ENCODE measurements at regions not wholly inside any gene's neighbourhood (a gene's known extent, or its start where the extent isn't known, plus 50 kb on each side); places are given as distances from the start of the nearest gene placed in this dataset.
"Not testable (repeated sequence)": the region's sequence is repeated elsewhere in the genome, so short reads cannot be mapped to it uniquely, and the experiment has no call there.

- no peaks in the 10 kb centered on the region for H3K79me2 ChIP-seq (ENCODE audit: insufficient read depth, low read depth, low read length)
- no peaks in the 10 kb centered on the region for H3K9me3 ChIP-seq (ENCODE audit: low read length)
- ChIA-PET POLR2A (interaction anchor here (0.5 to 1.5 kb wide), 2 partner anchors 20 to 58 kb away, joined by 3 to 6 read pairs; no protein-coding TSS in a partner anchor), CTCF (ENCODE audit: unreplicated experiment) (no interaction called here)
- no peaks in the 10 kb centered on the region for H4K20me1 ChIP-seq (ENCODE audit: insufficient read depth, low read length)
- H3K4me1 ChIP-seq (ENCODE audit: insufficient read depth, low read length, poor library complexity, severe bottlenecking): no peaks in the 10 kb centered on the region
- intact Hi-C loops (cut with micrococcal nuclease; ENCODE audit: unreplicated experiment): no loop called here
- H3K4me2 ChIP-seq (ENCODE audit: low read length): no peak overlapping the region
- BruUV-seq (replicated peaks): no TSS peak
- no peak overlapping the region for H3K27ac ChIP-seq (ENCODE audit: low read depth, low read length, poor library complexity, severe bottlenecking)
- no peak overlapping the region for H3K4me3 ChIP-seq (ENCODE audit: low read depth, low read length, poor library complexity, severe bottlenecking)
- DNase-seq (ENCODE audit: low spot score): no peak
- H3K36me3 ChIP-seq (ENCODE audit: insufficient read depth, low read length): no peaks in the 10 kb centered on the region
- no peak for TF ChIP-seq CTCF (conservative IDR thresholded peaks at IDR 0.05; ENCODE audit: low read length)
- no peak for TF ChIP-seq EZH2phosphoT487 (IDR thresholded peaks at IDR 0.05; ENCODE audit: borderline replicate concordance, low read depth, low read length)
- no peak overlapping the region for H2AFZ ChIP-seq (ENCODE audit: low read length)
- no peaks in the 10 kb centered on the region for H3K9me2 ChIP-seq (ENCODE audit: insufficient read depth, low read length)
Measured at GRCh38 chr1:189315035-189315901, 1162.4 kb downstream of the BRINP3 start.

- DNase-seq (ENCODE audit: low spot score): no peak
- TF ChIP-seq EZH2phosphoT487 (IDR thresholded peaks at IDR 0.05; ENCODE audit: borderline replicate concordance, low read depth, low read length) (no peak), CTCF (conservative IDR thresholded peaks at IDR 0.05; ENCODE audit: low read length) (no peak)
- POLR2A ChIA-PET: interaction anchor here (1.2 kb wide), 1 partner anchor 53 kb away, joined by 4 read pairs; no protein-coding TSS in a partner anchor
- no peaks in the 10 kb centered on the region for H3K4me1 ChIP-seq (ENCODE audit: insufficient read depth, low read length, poor library complexity, severe bottlenecking)
- no TSS peak for BruUV-seq (replicated peaks)
- H3K27ac ChIP-seq (ENCODE audit: low read depth, low read length, poor library complexity, severe bottlenecking): no peak overlapping the region
- H3K36me3 ChIP-seq (ENCODE audit: insufficient read depth, low read length): no peaks in the 10 kb centered on the region
- no peaks in the 10 kb centered on the region for H3K9me2 ChIP-seq (ENCODE audit: insufficient read depth, low read length)
- H2AFZ ChIP-seq (ENCODE audit: low read length): no peak overlapping the region
- no peaks in the 10 kb centered on the region for H4K20me1 ChIP-seq (ENCODE audit: insufficient read depth, low read length)
- no peaks in the 10 kb centered on the region for H3K79me2 ChIP-seq (ENCODE audit: insufficient read depth, low read depth, low read length)
- no peak overlapping the region for H3K4me2 ChIP-seq (ENCODE audit: low read length)
- CTCF ChIA-PET (ENCODE audit: unreplicated experiment): no interaction called here
- no peaks in the 10 kb centered on the region for H3K9me3 ChIP-seq (ENCODE audit: low read length)
- no peak overlapping the region for H3K4me3 ChIP-seq (ENCODE audit: low read depth, low read length, poor library complexity, severe bottlenecking)
- intact Hi-C loops (cut with micrococcal nuclease; ENCODE audit: unreplicated experiment): no loop called here
Measured at GRCh38 chr1:189323091-189323490, 1154.6 kb downstream of the BRINP3 start.

- not testable (repeated sequence) for H4K20me1 ChIP-seq (ENCODE audit: insufficient read depth, low read length)
Measured at GRCh38 chr1:189331071-189331470, 1146.6 kb downstream of the BRINP3 start.

More at GRCh38 chr1:189331071-189331470, 1146.6 kb downstream of the BRINP3 start:
- H3K9me3 ChIP-seq (ENCODE audit: low read length); H3K36me3 ChIP-seq (ENCODE audit: insufficient read depth, low read length); BruUV-seq (replicated peaks); H3K27ac ChIP-seq (ENCODE audit: low read depth, low read length, poor library complexity, severe bottlenecking); DNase-seq (ENCODE audit: low spot score); H3K4me3 ChIP-seq (ENCODE audit: low read depth, low read length, poor library complexity, severe bottlenecking); CTCF ChIA-PET (ENCODE audit: unreplicated experiment); H3K4me2 ChIP-seq (ENCODE audit: low read length); H3K9me2 ChIP-seq (ENCODE audit: insufficient read depth, low read length); H2AFZ ChIP-seq (ENCODE audit: low read length); POLR2A ChIA-PET; intact Hi-C loops (cut with micrococcal nuclease; ENCODE audit: unreplicated experiment); H3K79me2 ChIP-seq (ENCODE audit: insufficient read depth, low read depth, low read length); H3K4me1 ChIP-seq (ENCODE audit: insufficient read depth, low read length, poor library complexity, severe bottlenecking): not testable (repeated sequence)

Data from OCI-LY7 (cell line).